DOHH2 (cell line): ENCODE measurements at regions not wholly inside any gene's neighbourhood (a gene's known extent, or its start where the extent isn't known, plus 50 kb on each side); places are given as distances from the start of the nearest gene placed in this dataset.

Experiments
- H3F3A ChIP-seq: fragments of 200-600 bp; sonication (generic), shearing (Covaris generic); 2 replicates; pipeline ENCODE4 v1.6.0; 2016; ENCODE audit warnings: antibody characterized with exemption, mild to moderate bottlenecking; ENCODE audit not compliant: control insufficient read depth, insufficient read depth
- H3K27ac ChIP-seq: fragments of 200-600 bp; sonication (generic); 2 replicates; pipeline ENCODE4 v1.5.1; 2014; ENCODE audit warnings: low read depth, mild to moderate bottlenecking, low read length, moderate library complexity
- H3K27me3 ChIP-seq: fragments of 200-600 bp; sonication (generic); 2 replicates; pipeline ENCODE4 v1.6.1; 2014; ENCODE audit warnings: mild to moderate bottlenecking, low read length, mixed read lengths; ENCODE audit not compliant: control insufficient read depth
- H3K36me3 ChIP-seq: fragments of 200-600 bp; sonication (generic); 2 replicates; pipeline ENCODE4 v1.6.1; 2014; ENCODE audit warnings: mild to moderate bottlenecking, low read length, moderate library complexity, mixed read lengths; ENCODE audit not compliant: control insufficient read depth
- H3K4me1 ChIP-seq: fragments of 200-600 bp; sonication (generic); 2 replicates; pipeline ENCODE4 v1.6.1; 2014; ENCODE audit warnings: mild to moderate bottlenecking, low read length, mixed read lengths; ENCODE audit not compliant: control insufficient read depth
- H3K4me2 ChIP-seq: fragments of 200-600 bp; sonication (generic); 2 replicates; pipeline ENCODE4 v1.6.0; 2014; ENCODE audit warnings: mild to moderate bottlenecking, low read length, moderate library complexity
- H3K4me3 ChIP-seq: fragments of 200-600 bp; sonication (generic); 2 replicates; pipeline ENCODE4 v1.5.1; 2014; ENCODE audit warnings: mild to moderate bottlenecking, low read length, mixed read lengths
- H3K79me2 ChIP-seq: fragments of 200-600 bp; sonication (generic); 2 replicates; pipeline ENCODE4 v1.6.1; 2014; ENCODE audit warnings: mild to moderate bottlenecking, low read length, mixed read lengths; ENCODE audit not compliant: control insufficient read depth
- H3K9me2 ChIP-seq: fragments of 200-600 bp; sonication (generic); replicated peaks from 2 replicates; pipeline ENCODE4 v1.6.1; 2014; ENCODE audit warnings: mild to moderate bottlenecking, low read length, mixed read lengths; ENCODE audit not compliant: control insufficient read depth
- H3K9me3 ChIP-seq: fragments of 200-600 bp; sonication (generic); 2 replicates; pipeline ENCODE4 v1.6.1; 2014; ENCODE audit warnings: antibody characterized with exemption, low read length, mixed read lengths; ENCODE audit not compliant: control insufficient read depth, insufficient read depth
- H4K20me1 ChIP-seq: fragments of 200-600 bp; sonication (generic); 2 replicates; pipeline ENCODE4 v1.6.0; 2014; ENCODE audit warnings: low read depth, mild to moderate bottlenecking, antibody characterized with exemption, low read length, moderate library complexity; ENCODE audit not compliant: control insufficient read depth, insufficient read depth
- CTCF ChIP-seq: fragments of 200-600 bp; sonication (generic); IDR thresholded peaks from one replicate; pipeline ENCODE4 v1.5.1; 2014; ENCODE audit warnings: antibody characterized with exemption, mild to moderate bottlenecking, low read depth, low read length; ENCODE audit not compliant: poor library complexity, severe bottlenecking
- EZH2phosphoT487 ChIP-seq: fragments of 200-600 bp; sonication (generic); IDR thresholded peaks from 2 replicates; pipeline ENCODE4 v1.6.1; 2017; ENCODE audit warnings: borderline replicate concordance, mild to moderate bottlenecking, antibody characterized with exemption, low read length, moderate library complexity, mixed read lengths

DNA sequence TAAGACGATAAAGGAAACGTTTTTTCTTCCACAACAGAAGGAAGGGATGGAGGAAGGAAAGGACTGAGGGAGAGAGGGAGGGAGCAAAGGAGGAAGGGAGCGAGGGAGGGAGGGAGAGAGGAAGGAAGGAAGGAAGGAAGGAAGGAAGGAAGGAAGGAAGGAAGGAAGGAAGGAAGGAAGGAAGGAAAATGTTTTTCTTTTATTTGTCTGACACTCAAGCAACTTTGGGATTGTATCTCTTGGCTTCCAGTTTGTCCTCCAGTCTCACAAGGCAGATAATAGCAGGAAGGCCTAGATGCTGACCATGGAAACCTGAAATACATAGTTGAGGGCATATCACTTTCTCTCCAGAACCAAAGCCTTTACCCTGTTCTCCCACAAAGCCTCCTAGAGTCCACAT is 226.7 kb downstream of the ZNF674 start:
- Histone ChIP-seq H3F3A (no peaks in the 10 kb centered on the region), H3K27ac (no peak overlapping the region), H3K4me1 (no peaks in the 10 kb centered on the region), H3K9me2 (no peaks in the 10 kb centered on the region), H3K27me3 (no peaks in the 10 kb centered on the region), H3K9me3 (no peaks in the 10 kb centered on the region), H3K4me2 (no peak overlapping the region), H3K4me3 (no peak overlapping the region), H4K20me1 (no peaks in the 10 kb centered on the region), H3K36me3 (no peaks in the 10 kb centered on the region), H3K79me2 (no peaks in the 10 kb centered on the region)
- TF ChIP-seq EZH2phosphoT487 (no peak), CTCF (no peak)

GRCh38 chrX:46317163-46317562 is 228.1 kb downstream of the ZNF674 start:
- Histone ChIP-seq H3K27ac (no peak overlapping the region), H3K4me2 (no peak overlapping the region), H3K36me3 (no peaks in the 10 kb centered on the region), H3K27me3 (no peaks in the 10 kb centered on the region), H3K9me2 (no peaks in the 10 kb centered on the region), H4K20me1 (no peaks in the 10 kb centered on the region), H3K79me2 (no peaks in the 10 kb centered on the region), H3K4me1 (no peaks in the 10 kb centered on the region), H3F3A (no peaks in the 10 kb centered on the region), H3K9me3 (no peaks in the 10 kb centered on the region), H3K4me3 (no peak overlapping the region)
- no peak for TF ChIP-seq CTCF
- no peak for TF ChIP-seq EZH2phosphoT487

DNA sequence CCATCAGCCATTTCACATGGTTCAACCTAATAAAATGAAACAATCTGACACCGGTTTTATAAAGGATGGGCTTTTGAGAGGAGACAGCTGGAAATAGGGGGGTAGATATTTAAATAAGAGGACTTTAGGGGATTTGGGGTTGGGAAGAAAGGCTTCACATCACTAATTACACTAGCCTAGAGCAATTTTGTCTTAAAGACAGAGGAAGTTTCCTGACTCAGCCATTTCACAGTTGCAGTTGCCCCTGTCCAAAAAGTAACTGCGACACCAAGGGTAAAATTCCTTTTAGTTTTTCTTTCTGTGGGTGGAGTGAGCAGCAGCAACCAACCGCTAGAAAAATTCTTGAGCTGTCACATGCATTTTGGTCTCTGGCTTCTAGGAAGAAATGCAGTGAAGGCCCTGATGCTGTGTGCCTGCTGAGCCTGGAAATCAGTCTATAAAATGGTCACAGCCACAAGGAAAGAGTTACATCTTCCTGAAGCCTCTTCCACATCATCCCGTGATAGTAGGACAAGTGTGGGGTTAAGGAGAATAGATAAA is 233.6 kb downstream of the ZNF674 start:
- Histone ChIP-seq H3K36me3 (no peaks in the 10 kb centered on the region), H4K20me1 (no peaks in the 10 kb centered on the region)

More for the DNA sequence above, 233.6 kb downstream of the ZNF674 start:
- Histone ChIP-seq H3K27me3 (no peaks in the 10 kb centered on the region), H3K4me1 (no peaks in the 10 kb centered on the region), H3F3A (no peaks in the 10 kb centered on the region), H3K4me3 (no peak overlapping the region), H3K4me2 (no peak overlapping the region), H3K9me2 (no peaks in the 10 kb centered on the region), H3K79me2 (no peaks in the 10 kb centered on the region), H3K27ac (no peak overlapping the region), H3K9me3 (no peaks in the 10 kb centered on the region)
- TF ChIP-seq EZH2phosphoT487: no peak
- no peak for TF ChIP-seq CTCF
